ENCODE measurements at regions not wholly inside any gene's neighbourhood (a gene's known extent, or its start where the extent isn't known, plus 50 kb on each side); places are given as distances from the start of the nearest gene placed in this dataset.

DNA sequence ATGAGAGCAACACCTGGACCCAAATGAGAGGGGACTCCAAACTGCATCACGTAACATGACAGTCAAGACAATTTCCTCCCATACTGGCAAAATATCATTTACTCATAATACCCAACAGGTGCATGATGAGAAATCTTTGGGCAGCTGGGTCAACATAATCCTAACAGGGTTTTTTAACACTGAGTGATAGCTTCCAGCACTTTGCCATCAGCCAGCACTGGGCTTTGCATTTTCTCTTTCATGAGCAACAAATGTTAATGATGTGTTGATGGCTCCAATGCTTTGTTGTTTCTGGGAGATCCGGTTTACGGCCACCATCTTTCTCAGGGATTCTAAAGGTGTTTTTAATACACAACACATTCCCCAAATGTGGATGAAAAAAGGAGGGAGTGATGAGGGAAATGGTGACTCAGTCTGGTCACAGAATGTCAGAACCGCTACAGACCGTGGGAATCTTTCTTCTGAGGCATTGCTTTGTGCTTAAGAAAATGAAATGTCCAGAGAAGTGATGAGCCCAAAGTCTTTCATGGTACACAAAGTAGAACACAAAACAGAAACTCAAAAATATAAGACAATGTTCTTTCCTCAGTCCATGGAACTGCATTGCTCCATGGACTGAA lies 705.7 kb upstream of the IGFBP3 start:
- TF ChIP-seq EZH2 (IDR thresholded peaks at IDR 0.05) (no peak), POLR2AphosphoS5 (IDR thresholded peaks at IDR 0.05; ENCODE audit: borderline replicate concordance, low read depth, low read length) (no peak)

Data from SK-N-MC (cell line).